Nephron (organoid): ENCODE measurements at regions not wholly inside any gene's neighbourhood (a gene's known extent, or its start where the extent isn't known, plus 50 kb on each side); places are given as distances from the start of the nearest gene placed in this dataset.

Experiments used
- H3K27ac Mint-ChIP-seq, 3 experiments: 2 replicates each; pipeline ENCODE4 v1.8.0; 2020; ENCODE audit warnings: mixed read lengths in 3 of 3, mild to moderate bottlenecking in 2 of 3, moderate library complexity in 1 of 3
- H3K27me3 Mint-ChIP-seq: 2 replicates; pipeline ENCODE4 v1.8.0; 2021; ENCODE audit warnings: low read depth, mild to moderate bottlenecking, moderate library complexity, mixed read lengths
- H3K36me3 Mint-ChIP-seq: 2 replicates; pipeline ENCODE4 v1.8.0; 2020; ENCODE audit warnings: low read depth, mixed read lengths
- H3K4me1 Mint-ChIP-seq: 2 replicates; pipeline ENCODE4 v1.8.0; 2020; ENCODE audit warnings: mixed read lengths
- H3K4me3 Mint-ChIP-seq, 3 experiments: 2 replicates each; pipeline ENCODE4 v1.8.0; 2020; ENCODE audit warnings: mild to moderate bottlenecking in 3 of 3, mixed read lengths in 3 of 3, moderate library complexity in 2 of 3
- H3K9me3 Mint-ChIP-seq: 2 replicates; pipeline ENCODE4 v1.8.0; 2020; ENCODE audit warnings: mixed read lengths
- TF ChIP-seq, protein P1 (sequence below), 3 experiments: fragments of 200-600 bp; sonication (generic); IDR thresholded peaks; one replicate each; pipeline ENCODE4 v1.5.0; 2021; ENCODE audit warnings: antibody characterized with exemption in 3 of 3; ENCODE audit not compliant: unreplicated experiment in 3 of 3

DNA sequence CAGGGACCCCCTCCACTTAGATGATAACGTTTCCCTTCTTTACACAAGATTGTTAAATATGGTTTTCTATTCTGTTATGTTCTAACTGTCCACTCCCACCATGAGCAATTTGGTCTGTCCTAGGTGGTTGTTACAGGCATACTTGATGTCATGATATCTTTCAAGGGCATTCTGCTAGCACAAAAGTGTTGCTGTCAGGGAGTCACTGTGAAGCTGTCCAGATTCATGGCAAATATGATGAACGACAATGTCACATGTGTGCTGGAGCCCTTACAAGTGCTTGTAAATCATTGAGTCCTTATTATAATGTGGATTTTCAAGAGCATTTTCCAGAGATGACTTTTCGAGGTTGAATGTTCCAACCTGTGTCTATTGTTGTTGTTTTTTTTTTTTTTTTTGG is 1250.7 kb upstream of the PRKX start:
- TF ChIP-seq, protein P1, sequence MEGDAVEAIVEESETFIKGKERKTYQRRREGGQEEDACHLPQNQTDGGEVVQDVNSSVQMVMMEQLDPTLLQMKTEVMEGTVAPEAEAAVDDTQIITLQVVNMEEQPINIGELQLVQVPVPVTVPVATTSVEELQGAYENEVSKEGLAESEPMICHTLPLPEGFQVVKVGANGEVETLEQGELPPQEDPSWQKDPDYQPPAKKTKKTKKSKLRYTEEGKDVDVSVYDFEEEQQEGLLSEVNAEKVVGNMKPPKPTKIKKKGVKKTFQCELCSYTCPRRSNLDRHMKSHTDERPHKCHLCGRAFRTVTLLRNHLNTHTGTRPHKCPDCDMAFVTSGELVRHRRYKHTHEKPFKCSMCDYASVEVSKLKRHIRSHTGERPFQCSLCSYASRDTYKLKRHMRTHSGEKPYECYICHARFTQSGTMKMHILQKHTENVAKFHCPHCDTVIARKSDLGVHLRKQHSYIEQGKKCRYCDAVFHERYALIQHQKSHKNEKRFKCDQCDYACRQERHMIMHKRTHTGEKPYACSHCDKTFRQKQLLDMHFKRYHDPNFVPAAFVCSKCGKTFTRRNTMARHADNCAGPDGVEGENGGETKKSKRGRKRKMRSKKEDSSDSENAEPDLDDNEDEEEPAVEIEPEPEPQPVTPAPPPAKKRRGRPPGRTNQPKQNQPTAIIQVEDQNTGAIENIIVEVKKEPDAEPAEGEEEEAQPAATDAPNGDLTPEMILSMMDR (IDR thresholded peaks at IDR 0.05; ENCODE audit: unreplicated experiment in 3 of 3), result no peak
- Mint-ChIP-seq H3K27me3 (no peaks in the 10 kb centered on the region), H3K4me1 (no peaks in the 10 kb centered on the region), H3K9me3 (peaks cover 3% of the 10 kb centered on the region), H3K36me3 (no peaks in the 10 kb centered on the region), H3K27ac (no peak overlapping the region), H3K4me3 (no peak overlapping the region)

DNA sequence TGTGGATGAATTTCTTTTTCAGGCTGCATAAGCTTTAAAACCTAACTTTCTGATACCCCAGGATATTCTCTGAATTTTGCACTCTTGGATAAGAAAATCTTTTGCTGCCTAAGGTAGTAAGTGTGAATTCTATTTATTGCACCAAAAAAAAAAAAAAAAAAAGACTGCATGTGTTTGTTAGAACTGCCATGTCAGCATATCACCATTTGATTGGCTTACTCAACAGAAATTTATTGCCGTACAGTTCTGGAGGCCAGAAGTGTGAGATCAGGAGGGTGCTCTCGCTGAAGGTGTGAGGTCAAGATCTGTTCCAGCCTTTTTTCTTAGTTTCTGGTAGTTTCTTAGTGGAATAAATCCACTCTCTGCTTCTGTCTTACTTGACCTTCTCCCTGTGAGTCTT is 1250.0 kb upstream of the PRKX start:
- peaks cover 3% of the 10 kb centered on the region for H3K9me3 Mint-ChIP-seq
- no peaks in the 10 kb centered on the region for H3K36me3 Mint-ChIP-seq
- H3K27me3 Mint-ChIP-seq, result no peaks in the 10 kb centered on the region
- H3K27ac Mint-ChIP-seq, result no peak overlapping the region
- H3K4me3 Mint-ChIP-seq, result no peak overlapping the region
- TF ChIP-seq, protein P1 (IDR thresholded peaks at IDR 0.05; ENCODE audit: unreplicated experiment in 3 of 3), result no peak
- no peaks in the 10 kb centered on the region for H3K4me1 Mint-ChIP-seq

DNA sequence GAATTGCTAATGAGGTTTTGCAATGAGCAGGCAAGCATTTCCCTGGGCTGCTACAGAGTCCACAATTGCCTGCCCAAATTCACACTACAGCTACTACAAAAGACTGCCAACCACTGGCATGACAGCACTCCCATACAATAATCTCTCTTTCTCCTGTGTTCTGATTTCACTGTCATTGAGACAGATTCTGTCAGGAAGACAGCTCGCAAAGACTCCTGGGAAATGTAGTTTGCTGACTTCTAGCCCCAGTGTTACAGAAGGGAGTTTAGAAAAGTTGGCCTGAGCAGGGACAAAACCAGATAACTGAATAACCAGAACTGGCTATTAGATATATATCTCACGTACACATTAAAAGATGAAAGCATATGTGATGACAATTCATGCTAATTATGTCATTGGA is 1231.3 kb upstream of the PRKX start:
- Mint-ChIP-seq H3K9me3 (no peaks in the 10 kb centered on the region), H3K4me1 (no peaks in the 10 kb centered on the region), H3K36me3 (no peaks in the 10 kb centered on the region), H3K27me3 (no peaks in the 10 kb centered on the region), H3K27ac (no peak overlapping the region), H3K4me3 (no peak overlapping the region)
- TF ChIP-seq, protein P1 (IDR thresholded peaks at IDR 0.05; ENCODE audit: unreplicated experiment in 3 of 3), result no peak

DNA sequence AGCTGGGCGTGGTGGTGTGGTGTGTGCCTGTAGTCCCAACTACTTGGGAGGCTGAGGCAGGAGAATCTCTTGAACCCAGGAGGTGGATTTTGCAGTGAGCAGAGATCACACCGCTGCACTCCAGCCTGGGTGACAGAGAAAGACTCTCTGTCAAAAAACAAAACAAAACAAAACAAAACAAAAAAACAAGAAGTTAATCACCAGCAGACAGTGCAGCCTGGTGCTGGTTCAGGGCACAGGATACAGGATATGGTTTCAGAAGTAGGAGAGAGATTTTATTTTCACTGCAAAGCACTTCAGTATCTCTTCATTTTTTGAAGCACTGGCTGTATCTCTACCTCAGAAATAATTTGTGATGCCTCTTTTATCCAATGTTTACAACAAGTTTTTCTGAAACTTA is 1222.9 kb upstream of the PRKX start:
- Mint-ChIP-seq H3K27me3 (no peaks in the 10 kb centered on the region), H3K4me3 (no peak overlapping the region), H3K4me1 (peaks cover 5% of the 10 kb centered on the region), H3K27ac (no peak overlapping the region), H3K36me3 (no peaks in the 10 kb centered on the region), H3K9me3 (no peaks in the 10 kb centered on the region)
- TF ChIP-seq, protein P1 (IDR thresholded peaks at IDR 0.05; ENCODE audit: unreplicated experiment in 3 of 3), result no peak

DNA sequence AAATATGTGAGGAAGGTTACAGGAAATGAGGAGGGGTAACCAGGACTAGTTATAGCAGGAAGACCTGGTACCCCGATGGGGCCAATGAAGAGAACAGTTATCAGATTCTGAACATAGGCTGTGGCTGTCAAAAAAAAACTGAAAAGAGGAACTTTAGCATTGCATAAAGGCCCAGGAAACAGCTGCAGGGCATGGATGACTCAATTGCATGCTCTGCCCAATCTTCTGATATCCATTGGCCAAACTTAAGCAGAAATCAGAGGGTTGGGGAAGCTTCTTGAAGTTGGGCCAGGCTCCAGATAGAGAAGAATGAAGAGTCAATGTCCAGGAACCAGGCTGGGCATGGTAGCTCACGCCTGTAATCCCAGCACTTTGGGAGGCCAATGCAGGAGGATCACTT is 1222.4 kb upstream of the PRKX start:
- H3K27me3 Mint-ChIP-seq, result no peaks in the 10 kb centered on the region
- no peak overlapping the region for H3K4me3 Mint-ChIP-seq
- peaks cover 6% of the 10 kb centered on the region for H3K4me1 Mint-ChIP-seq
- TF ChIP-seq, protein P1 (IDR thresholded peaks at IDR 0.05; ENCODE audit: unreplicated experiment in 3 of 3), result no peak
- no peaks in the 10 kb centered on the region for H3K9me3 Mint-ChIP-seq
- H3K36me3 Mint-ChIP-seq, result no peaks in the 10 kb centered on the region
- no peak overlapping the region for H3K27ac Mint-ChIP-seq

DNA sequence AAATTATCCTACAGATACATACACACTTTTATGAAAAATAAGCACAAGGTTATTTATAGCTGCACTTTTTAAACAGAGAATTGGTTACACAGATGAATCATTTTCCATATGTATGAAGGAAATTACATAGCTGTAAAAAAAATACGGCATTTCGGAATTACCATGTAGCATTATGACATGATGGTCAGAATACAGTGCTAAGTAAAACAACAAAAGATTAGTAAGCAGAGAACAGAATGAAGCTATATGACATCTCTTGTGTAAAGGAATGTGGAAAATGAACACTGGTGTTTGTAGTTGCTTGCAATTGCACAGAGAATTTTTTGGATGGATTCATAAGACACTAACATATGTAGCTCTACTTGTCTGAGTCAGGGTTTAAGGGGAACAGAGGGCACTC is 1222.0 kb upstream of the PRKX start:
- Mint-ChIP-seq H3K36me3 (no peaks in the 10 kb centered on the region), H3K27ac (no peak overlapping the region), H3K4me3 (no peak overlapping the region), H3K9me3 (no peaks in the 10 kb centered on the region), H3K27me3 (no peaks in the 10 kb centered on the region), H3K4me1 (peaks cover 10% of the 10 kb centered on the region)
- TF ChIP-seq, protein P1 (IDR thresholded peaks at IDR 0.05; ENCODE audit: unreplicated experiment in 3 of 3), result no peak
